Head of caudate nucleus (tissue), 42 donors: ENCODE measurements at regions not wholly inside any gene's neighbourhood (a gene's known extent, or its start where the extent isn't known, plus 50 kb on each side); places are given as distances from the start of the nearest gene placed in this dataset.
"Not testable (repeated sequence)": the region's sequence is repeated elsewhere in the genome, so short reads cannot be mapped to it uniquely, and the experiment has no call there.

ENCODE experiments used
- DNase-seq, 42 donors: peaks; one replicate each; pipeline versions ENCODE4 v3.0.0 to v3.0.0-alpha.2; 2020 to 2021; ENCODE audit warnings: mixed read lengths in 7 of 42
- intact Hi-C: fragments of 100-400 bp; cut with DNase I; formaldehyde crosslinking; loops from one replicate; pipeline ENCODE4 v1.15.0; 2022

- intact Hi-C loops = no loop called here
- no peak for DNase-seq
Measured at GRCh38 chr2:8608411-8608954, 73.4 kb upstream of the ID2 start.

- intact Hi-C loops = no loop called here
- DNase-seq = no peak
Measured at GRCh38 chr2:8609357-8609811, 72.5 kb upstream of the ID2 start.

GRCh38 chr2:8610775-8611174, 71.1 kb upstream of the ID2 start:
- intact Hi-C loops, DNase-seq: not testable (repeated sequence)

GRCh38 chr2:8611246-8611645, 70.6 kb upstream of the ID2 start:
- intact Hi-C loops = no loop called here
- DNase-seq = peak in 1 of 42 donors; percentile 2

GRCh38 chr2:8611700-8612099, 70.2 kb upstream of the ID2 start:
- intact Hi-C loops = no loop called here
- DNase-seq = no peak

- peak in 1 of 42 donors; percentile 0 for DNase-seq
- intact Hi-C loops = no loop called here
Measured at GRCh38 chr2:8612734-8613179, 69.1 kb upstream of the ID2 start.

- DNase-seq, intact Hi-C loops: not testable (repeated sequence)
Measured at GRCh38 chr2:8613207-8613999, 68.5 kb upstream of the ID2 start.

GRCh38 chr2:8614646-8615045, 67.2 kb upstream of the ID2 start:
- no peak for DNase-seq
- intact Hi-C loops = no loop called here

GRCh38 chr2:8615252-8615575, 66.6 kb upstream of the ID2 start:
- no peak for DNase-seq
- intact Hi-C loops = no loop called here

GRCh38 chr2:8615576-8616281, 66.1 kb upstream of the ID2 start:
- DNase-seq = no peak
- intact Hi-C loops = no loop called here

GRCh38 chr2:8617048-8617447, 64.8 kb upstream of the ID2 start:
- intact Hi-C loops = no loop called here
- DNase-seq = no peak

- no peak for DNase-seq
- intact Hi-C loops = no loop called here
Measured at GRCh38 chr2:8617590-8617989, 64.3 kb upstream of the ID2 start.

- intact Hi-C loops = no loop called here
- no peak for DNase-seq
Measured at GRCh38 chr2:8619071-8619470, 62.8 kb upstream of the ID2 start.

- no peak for DNase-seq
- intact Hi-C loops = no loop called here
Measured at GRCh38 chr2:8620611-8621382, 61.1 kb upstream of the ID2 start.

- intact Hi-C loops = no loop called here
- DNase-seq = peak in 1 of 42 donors; percentile 13
Measured at GRCh38 chr2:8622199-8622911, 59.5 kb upstream of the ID2 start.

GRCh38 chr2:8622924-8623465, 58.9 kb upstream of the ID2 start:
- intact Hi-C loops = no loop called here
- DNase-seq = peak in 1 of 42 donors; percentile 7

- DNase-seq = peak in 1 of 42 donors; percentile 12
- intact Hi-C loops = no loop called here
Measured at GRCh38 chr2:8623576-8623957, 58.3 kb upstream of the ID2 start.

GRCh38 chr2:8623958-8624591, 57.8 kb upstream of the ID2 start:
- intact Hi-C loops = no loop called here
- DNase-seq = peak in 1 of 42 donors; percentile 8
